HCT116 (cell line): ENCODE measurements at regions not wholly inside any gene's neighbourhood (a gene's known extent, or its start where the extent isn't known, plus 50 kb on each side); places are given as distances from the start of the nearest gene placed in this dataset.

Experiments used
- MAX ChIP-seq: IDR thresholded peaks from 2 replicates; pipeline ENCODE4 v1.6.1; 2012
- RAD21 ChIP-seq: IDR thresholded peaks from 2 replicates; pipeline ENCODE4 v1.6.1; 2012; ENCODE audit warnings: low read depth, mild to moderate bottlenecking
- REST ChIP-seq: IDR thresholded peaks from 2 replicates; pipeline ENCODE4 v1.6.1; 2012; ENCODE audit warnings: low read depth
- YY1 ChIP-seq: IDR thresholded peaks from 2 replicates; pipeline ENCODE4 v1.6.1; 2011; ENCODE audit warnings: low read length, low read depth, moderate library complexity, mild to moderate bottlenecking; ENCODE audit not compliant: insufficient replicate concordance; ENCODE audit errors: extremely low read depth
- TF ChIP-seq, protein P1 (sequence below), 3 experiments: fragments of 200-600 bp in 1 of 3; sonication (generic) in 1 of 3; IDR thresholded peaks in 2 of 3; conservative IDR thresholded peaks in 1 of 3; 2 replicates each; pipeline ENCODE4 v1.5.1; 2012 to 2017; ENCODE audit warnings: low read depth in 2 of 3, low read length in 2 of 3, antibody characterized with exemption in 1 of 3, borderline replicate concordance in 1 of 3, control low read depth in 1 of 3, mild to moderate bottlenecking in 1 of 3, mixed read lengths in 1 of 3, mixed run types in 1 of 3, moderate library complexity in 1 of 3; ENCODE audit not compliant: insufficient read depth in 1 of 3

DNA sequence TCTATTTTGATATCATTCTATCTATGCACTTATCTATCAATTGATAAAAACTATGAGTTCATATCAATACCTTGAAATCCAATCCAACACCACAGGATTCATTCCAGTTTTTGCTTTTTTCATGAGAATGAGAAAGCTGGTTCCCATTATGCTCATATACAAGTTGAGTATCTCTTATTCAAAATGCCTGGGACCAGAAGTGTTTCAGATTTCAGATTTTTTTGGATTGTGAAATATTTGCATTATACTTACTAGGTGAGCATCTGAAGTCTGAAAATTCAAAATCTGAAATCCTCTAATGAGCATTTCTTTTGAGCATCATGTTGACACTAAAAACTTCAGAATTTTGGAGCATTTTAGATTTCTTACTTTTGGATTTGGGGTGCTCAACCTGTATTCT, 67.8 kb upstream of the DCBLD2 start:
- TF ChIP-seq, protein P1, sequence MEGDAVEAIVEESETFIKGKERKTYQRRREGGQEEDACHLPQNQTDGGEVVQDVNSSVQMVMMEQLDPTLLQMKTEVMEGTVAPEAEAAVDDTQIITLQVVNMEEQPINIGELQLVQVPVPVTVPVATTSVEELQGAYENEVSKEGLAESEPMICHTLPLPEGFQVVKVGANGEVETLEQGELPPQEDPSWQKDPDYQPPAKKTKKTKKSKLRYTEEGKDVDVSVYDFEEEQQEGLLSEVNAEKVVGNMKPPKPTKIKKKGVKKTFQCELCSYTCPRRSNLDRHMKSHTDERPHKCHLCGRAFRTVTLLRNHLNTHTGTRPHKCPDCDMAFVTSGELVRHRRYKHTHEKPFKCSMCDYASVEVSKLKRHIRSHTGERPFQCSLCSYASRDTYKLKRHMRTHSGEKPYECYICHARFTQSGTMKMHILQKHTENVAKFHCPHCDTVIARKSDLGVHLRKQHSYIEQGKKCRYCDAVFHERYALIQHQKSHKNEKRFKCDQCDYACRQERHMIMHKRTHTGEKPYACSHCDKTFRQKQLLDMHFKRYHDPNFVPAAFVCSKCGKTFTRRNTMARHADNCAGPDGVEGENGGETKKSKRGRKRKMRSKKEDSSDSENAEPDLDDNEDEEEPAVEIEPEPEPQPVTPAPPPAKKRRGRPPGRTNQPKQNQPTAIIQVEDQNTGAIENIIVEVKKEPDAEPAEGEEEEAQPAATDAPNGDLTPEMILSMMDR (IDR thresholded peaks at IDR 0.05 in 2 of 3, conservative IDR thresholded peaks at IDR 0.05 in 1 of 3; ENCODE audit: borderline replicate concordance in 1 of 3, insufficient read depth in 1 of 3, low read depth in 2 of 3, low read length in 2 of 3): no peak
- no peak for TF ChIP-seq MAX
- no peak for TF ChIP-seq REST
- no peak for TF ChIP-seq YY1
- TF ChIP-seq RAD21: no peak
